ENCODE measurements at regions not wholly inside any gene's neighbourhood (a gene's known extent, or its start where the extent isn't known, plus 50 kb on each side); places are given as distances from the start of the nearest gene placed in this dataset.

- TF ChIP-seq TAF1 (IDR thresholded peaks at IDR 0.05; ENCODE audit: low read depth, low read length) (no peak), POLR2A (IDR thresholded peaks at IDR 0.05; ENCODE audit: low read depth, low read length) (no peak), POLR2AphosphoS5 (IDR thresholded peaks at IDR 0.05; ENCODE audit: low read depth, low read length) (no peak)
Observed at GRCh38 chr5:103433211-103433610, 129.4 kb downstream of the NUDT12 start.
